ENCODE measurements at regions not wholly inside any gene's neighbourhood (a gene's known extent, or its start where the extent isn't known, plus 50 kb on each side); places are given as distances from the start of the nearest gene placed in this dataset.

DNA sequence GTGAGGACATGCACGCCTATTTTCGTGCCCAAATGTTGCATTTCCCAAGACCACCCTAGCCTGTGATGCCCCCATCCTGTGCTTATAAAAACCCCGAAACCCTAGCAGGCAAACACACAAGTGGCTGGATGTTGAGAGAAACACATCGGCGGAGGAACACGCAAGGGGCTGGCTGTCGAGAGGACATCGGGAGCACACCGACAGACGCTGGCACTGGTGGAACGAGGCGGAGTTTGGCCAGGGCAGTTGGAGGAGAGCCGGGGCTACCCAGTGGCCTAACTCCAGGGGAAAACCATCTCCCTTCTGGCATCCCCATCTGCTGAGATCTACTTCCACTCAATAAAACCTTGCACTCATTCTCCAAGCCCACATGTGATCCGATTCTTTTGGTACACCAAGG lies 225.9 kb upstream of the GRIK2 start:
- TF ChIP-seq, protein P1, sequence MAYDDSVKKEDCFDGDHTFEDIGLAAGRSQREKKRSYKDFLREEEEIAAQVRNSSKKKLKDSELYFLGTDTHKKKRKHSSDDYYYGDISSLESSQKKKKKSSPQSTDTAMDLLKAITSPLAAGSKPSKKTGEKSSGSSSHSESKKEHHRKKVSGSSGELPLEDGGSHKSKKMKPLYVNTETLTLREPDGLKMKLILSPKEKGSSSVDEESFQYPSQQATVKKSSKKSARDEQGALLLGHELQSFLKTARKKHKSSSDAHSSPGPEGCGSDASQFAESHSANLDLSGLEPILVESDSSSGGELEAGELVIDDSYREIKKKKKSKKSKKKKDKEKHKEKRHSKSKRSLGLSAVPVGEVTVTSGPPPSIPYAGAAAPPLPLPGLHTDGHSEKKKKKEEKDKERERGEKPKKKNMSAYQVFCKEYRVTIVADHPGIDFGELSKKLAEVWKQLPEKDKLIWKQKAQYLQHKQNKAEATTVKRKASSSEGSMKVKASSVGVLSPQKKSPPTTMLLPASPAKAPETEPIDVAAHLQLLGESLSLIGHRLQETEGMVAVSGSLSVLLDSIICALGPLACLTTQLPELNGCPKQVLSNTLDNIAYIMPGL (CRISPR knock-in tag; IDR thresholded peaks at IDR 0.05): no peak
- TF ChIP-seq, protein P2, sequence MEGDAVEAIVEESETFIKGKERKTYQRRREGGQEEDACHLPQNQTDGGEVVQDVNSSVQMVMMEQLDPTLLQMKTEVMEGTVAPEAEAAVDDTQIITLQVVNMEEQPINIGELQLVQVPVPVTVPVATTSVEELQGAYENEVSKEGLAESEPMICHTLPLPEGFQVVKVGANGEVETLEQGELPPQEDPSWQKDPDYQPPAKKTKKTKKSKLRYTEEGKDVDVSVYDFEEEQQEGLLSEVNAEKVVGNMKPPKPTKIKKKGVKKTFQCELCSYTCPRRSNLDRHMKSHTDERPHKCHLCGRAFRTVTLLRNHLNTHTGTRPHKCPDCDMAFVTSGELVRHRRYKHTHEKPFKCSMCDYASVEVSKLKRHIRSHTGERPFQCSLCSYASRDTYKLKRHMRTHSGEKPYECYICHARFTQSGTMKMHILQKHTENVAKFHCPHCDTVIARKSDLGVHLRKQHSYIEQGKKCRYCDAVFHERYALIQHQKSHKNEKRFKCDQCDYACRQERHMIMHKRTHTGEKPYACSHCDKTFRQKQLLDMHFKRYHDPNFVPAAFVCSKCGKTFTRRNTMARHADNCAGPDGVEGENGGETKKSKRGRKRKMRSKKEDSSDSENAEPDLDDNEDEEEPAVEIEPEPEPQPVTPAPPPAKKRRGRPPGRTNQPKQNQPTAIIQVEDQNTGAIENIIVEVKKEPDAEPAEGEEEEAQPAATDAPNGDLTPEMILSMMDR (IDR thresholded peaks at IDR 0.05): no peak

All from WTC11 (cell line).